Endothelial cell of umbilical vein (primary cell): ENCODE measurements at regions not wholly inside any gene's neighbourhood (a gene's known extent, or its start where the extent isn't known, plus 50 kb on each side); places are given as distances from the start of the nearest gene placed in this dataset.

Source experiments
- BruUV-seq: library from RNA; stranded (reverse); fragments of 400-500 nt; replicated peaks from 2 replicates; lab custom pipeline; 2021; lab: Mats Ljungman, UMichigan
- CTCF ChIA-PET: fragments of 300-600, 350-600 bp; sonication (Branson Sonifier 250); formaldehyde crosslinking; loops from one replicate; lab custom pipeline; 2021; ENCODE audit warnings: antibody characterized with exemption, inconsistent platforms; lab: Charles Lee
- POLR2A ChIA-PET: fragments of 300-600, 350-600 bp; sonication (Branson Sonifier 250); formaldehyde crosslinking; loops from one replicate; lab custom pipeline; 2021; ENCODE audit warnings: antibody characterized with exemption, inconsistent platforms; lab: Charles Lee
- DNase-seq: peaks from one replicate; pipeline ENCODE4 v3.0.0-alpha.2; 2011; ENCODE audit warnings: low read depth, low spot score
- FAIRE-seq: peaks from 2 replicates; lab custom pipeline; 2011; peaks lifted over from hg19 to GRCh38; lab: Jason Lieb, UNC
- H2AFZ ChIP-seq: 2 replicates; pipeline ENCODE4 v1.6.0; 2012; ENCODE audit warnings: low read depth, low read length, control low read depth, inconsistent platforms
- H3K27ac ChIP-seq: 2 replicates; pipeline ENCODE4 v1.5.1; 2011; ENCODE audit warnings: low read depth, mild to moderate bottlenecking, control low read depth, low read length, moderate library complexity; ENCODE audit not compliant: insufficient read depth
- H3K27me3 ChIP-seq, 2 experiments: 2 replicates each; pipeline versions ENCODE4 v1.6.0 to v1.6.1; 2011; ENCODE audit warnings: low read length in 2 of 2, mixed read lengths in 1 of 2; ENCODE audit not compliant: control insufficient read depth in 2 of 2, insufficient read depth in 2 of 2
- H3K36me3 ChIP-seq, 2 experiments: 2 replicates in 1 of 2; 3 replicates in 1 of 2; pipeline ENCODE4 v1.5.1; 2011; ENCODE audit warnings: low read length in 2 of 2, mild to moderate bottlenecking in 1 of 2, moderate library complexity in 1 of 2; ENCODE audit not compliant: control insufficient read depth in 2 of 2, insufficient read depth in 2 of 2; ENCODE audit errors: extremely low read depth in 1 of 2
- H3K4me1 ChIP-seq: 3 replicates; pipeline ENCODE4 v1.5.1; 2011; ENCODE audit warnings: mild to moderate bottlenecking, low read length; ENCODE audit not compliant: control insufficient read depth, insufficient read depth; ENCODE audit errors: extremely low read depth
- H3K4me2 ChIP-seq: 2 replicates; pipeline ENCODE4 v1.6.1; 2011; ENCODE audit warnings: low read length, control low read depth, mixed read lengths; ENCODE audit not compliant: insufficient read depth
- H3K4me3 ChIP-seq, 3 experiments: fragments of 200-600 bp in 1 of 3; sonication (generic), shearing (Covaris generic) in 1 of 3; replicated peaks in 1 of 3; 2 replicates each; pipeline ENCODE4 v1.5.1; 2011 to 2016; ENCODE audit warnings: control low read depth in 3 of 3, low read length in 3 of 3, mild to moderate bottlenecking in 2 of 3, inconsistent platforms in 1 of 3, low read depth in 1 of 3, moderate library complexity in 1 of 3; ENCODE audit not compliant: insufficient read depth in 1 of 3
- H3K79me2 ChIP-seq: 2 replicates; pipeline ENCODE4 v1.6.0; 2012; ENCODE audit warnings: low read length, inconsistent platforms; ENCODE audit not compliant: control insufficient read depth, insufficient read depth
- H3K9ac ChIP-seq: replicated peaks from 2 replicates; pipeline ENCODE3; 2011; ENCODE audit warnings: low read length, control low read depth; ENCODE audit not compliant: insufficient read depth; ENCODE audit errors: extremely low read depth
- H3K9me1 ChIP-seq: replicated peaks from 3 replicates; pipeline ENCODE4 v1.6.0; 2011; ENCODE audit warnings: mild to moderate bottlenecking, low read length; ENCODE audit not compliant: control insufficient read depth, insufficient read depth; ENCODE audit errors: extremely low read depth
- H3K9me3 ChIP-seq: replicated peaks from 2 replicates; pipeline ENCODE4 v1.5.1; 2012; ENCODE audit warnings: low read length, inconsistent platforms; ENCODE audit not compliant: control insufficient read depth, insufficient read depth
- H4K20me1 ChIP-seq: replicated peaks from 2 replicates; pipeline ENCODE3; 2011; ENCODE audit warnings: mild to moderate bottlenecking, low read length; ENCODE audit not compliant: control insufficient read depth, insufficient read depth; ENCODE audit errors: extremely low read depth
- EZH2 ChIP-seq: IDR thresholded peaks from 2 replicates; pipeline ENCODE4 v1.6.1; 2012; ENCODE audit warnings: borderline replicate concordance, low read depth, mild to moderate bottlenecking, moderate library complexity, low read length, inconsistent platforms; ENCODE audit not compliant: severe bottlenecking
- FOS ChIP-seq: IDR thresholded peaks from 2 replicates; pipeline ENCODE4 v1.6.1; 2011; ENCODE audit warnings: mild to moderate bottlenecking, low read length, moderate library complexity, borderline replicate concordance; ENCODE audit not compliant: insufficient read depth
- GATA2 ChIP-seq: IDR thresholded peaks from 2 replicates; pipeline ENCODE4 v1.7.0; 2011; ENCODE audit warnings: low read depth, mild to moderate bottlenecking, moderate library complexity, mixed read lengths, low read length; ENCODE audit not compliant: insufficient read length, insufficient read depth
- JUN ChIP-seq: IDR thresholded peaks from 2 replicates; pipeline ENCODE4 v1.6.1; 2011; ENCODE audit warnings: borderline replicate concordance, low read depth; ENCODE audit not compliant: insufficient read length, insufficient read depth
- MYC ChIP-seq: IDR thresholded peaks from one replicate; pipeline ENCODE4 v1.6.1; 2011; ENCODE audit warnings: mild to moderate bottlenecking, low read depth, low read length
- POLR2A ChIP-seq: IDR thresholded peaks from 2 replicates; pipeline ENCODE4 v1.6.1; 2012; ENCODE audit warnings: low read depth, mild to moderate bottlenecking, control low read depth, low read length
- POLR2AphosphoS5 ChIP-seq: IDR thresholded peaks from 2 replicates; pipeline ENCODE4 v1.6.1; 2012; ENCODE audit warnings: low read depth, mild to moderate bottlenecking, control low read depth, low read length, moderate library complexity; ENCODE audit not compliant: insufficient read depth
- dilution Hi-C: fragments of 300-500 bp; cut with MboI; formaldehyde crosslinking; loops from one replicate; pipeline ENCODE4 v1.15.0; 2019; ENCODE audit warnings: low sequenced_read_pairs; ENCODE audit not compliant: extremely low pct_ligation_motif_present
- intact Hi-C: fragments of 100-400 bp; cut with micrococcal nuclease; formaldehyde crosslinking; loops from one replicate; pipeline ENCODE4 v1.10.0; 2022
- TF ChIP-seq, protein P1 (sequence below), 2 donors: IDR thresholded peaks; 1 replicate in 1 of 2; 2 replicates in 1 of 2; pipeline ENCODE4 v1.5.1; 2011; ENCODE audit warnings: low read length in 2 of 2, mild to moderate bottlenecking in 2 of 2, moderate library complexity in 2 of 2, control low read depth in 1 of 2, inconsistent platforms in 1 of 2, low read depth in 1 of 2; ENCODE audit not compliant: insufficient read depth in 1 of 2; ENCODE audit errors: extremely low read depth in 1 of 2
- TF ChIP-seq, protein P2 (sequence below): IDR thresholded peaks from 2 replicates; pipeline ENCODE4 v1.6.1; 2011; ENCODE audit not compliant: insufficient read depth, insufficient read length

DNA sequence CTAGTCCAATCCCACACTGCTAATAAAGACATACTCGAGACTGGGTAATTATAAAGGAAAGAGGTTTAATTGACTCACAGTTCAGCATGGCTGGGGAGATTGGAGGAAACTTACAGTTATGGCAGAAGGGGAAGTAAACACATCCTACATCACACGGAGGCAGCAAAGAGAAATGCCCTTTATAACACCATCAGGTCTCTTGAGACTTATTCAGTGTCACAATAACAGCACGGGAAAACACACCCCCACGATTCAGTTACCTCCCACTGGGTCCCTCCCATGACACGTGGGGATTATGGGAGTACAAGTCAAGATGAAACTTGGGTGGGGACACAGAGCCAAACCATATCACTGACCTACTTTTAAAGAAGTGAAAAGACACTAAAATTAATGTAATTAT lies 1130.4 kb upstream of the SLC10A2 start:
- dilution Hi-C loops = no loop called here
- H3K4me3 ChIP-seq = no peak overlapping the region
- H3K27ac ChIP-seq = no peak overlapping the region
- no peak overlapping the region for H2AFZ ChIP-seq
- BruUV-seq = no TSS peak
- H3K9me1 ChIP-seq = no peaks in the 10 kb centered on the region
- no peak for DNase-seq
- ChIA-PET CTCF (interaction anchor here (0.6 kb wide), 1 partner anchor 565 kb away, joined by 3 read pairs; no protein-coding TSS in a partner anchor), POLR2A (no interaction called here)
- no peaks in the 10 kb centered on the region for H3K79me2 ChIP-seq
- no peaks in the 10 kb centered on the region for H4K20me1 ChIP-seq
- H3K9ac ChIP-seq = no peak overlapping the region
- no peaks in the 10 kb centered on the region for H3K9me3 ChIP-seq
- no peak for TF ChIP-seq MYC
- no peak for TF ChIP-seq POLR2AphosphoS5
- TF ChIP-seq EZH2 = no peak
- TF ChIP-seq, protein P1, sequence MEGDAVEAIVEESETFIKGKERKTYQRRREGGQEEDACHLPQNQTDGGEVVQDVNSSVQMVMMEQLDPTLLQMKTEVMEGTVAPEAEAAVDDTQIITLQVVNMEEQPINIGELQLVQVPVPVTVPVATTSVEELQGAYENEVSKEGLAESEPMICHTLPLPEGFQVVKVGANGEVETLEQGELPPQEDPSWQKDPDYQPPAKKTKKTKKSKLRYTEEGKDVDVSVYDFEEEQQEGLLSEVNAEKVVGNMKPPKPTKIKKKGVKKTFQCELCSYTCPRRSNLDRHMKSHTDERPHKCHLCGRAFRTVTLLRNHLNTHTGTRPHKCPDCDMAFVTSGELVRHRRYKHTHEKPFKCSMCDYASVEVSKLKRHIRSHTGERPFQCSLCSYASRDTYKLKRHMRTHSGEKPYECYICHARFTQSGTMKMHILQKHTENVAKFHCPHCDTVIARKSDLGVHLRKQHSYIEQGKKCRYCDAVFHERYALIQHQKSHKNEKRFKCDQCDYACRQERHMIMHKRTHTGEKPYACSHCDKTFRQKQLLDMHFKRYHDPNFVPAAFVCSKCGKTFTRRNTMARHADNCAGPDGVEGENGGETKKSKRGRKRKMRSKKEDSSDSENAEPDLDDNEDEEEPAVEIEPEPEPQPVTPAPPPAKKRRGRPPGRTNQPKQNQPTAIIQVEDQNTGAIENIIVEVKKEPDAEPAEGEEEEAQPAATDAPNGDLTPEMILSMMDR (IDR thresholded peaks at IDR 0.05; ENCODE audit: extremely low read depth in 1 of 2, insufficient read depth in 1 of 2, low read depth in 1 of 2, low read length in 2 of 2) = no peak
- TF ChIP-seq GATA2 = no peak
- no peak for TF ChIP-seq FOS
- TF ChIP-seq, protein P2, sequence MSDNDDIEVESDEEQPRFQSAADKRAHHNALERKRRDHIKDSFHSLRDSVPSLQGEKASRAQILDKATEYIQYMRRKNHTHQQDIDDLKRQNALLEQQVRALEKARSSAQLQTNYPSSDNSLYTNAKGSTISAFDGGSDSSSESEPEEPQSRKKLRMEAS = no peak
- TF ChIP-seq JUN = no peak
- TF ChIP-seq POLR2A = no peak
- no peak overlapping the region for H3K4me2 ChIP-seq
- H3K27me3 ChIP-seq = no peaks in the 10 kb centered on the region
- no peak for FAIRE-seq
- H3K4me1 ChIP-seq = no peaks in the 10 kb centered on the region
- no peaks in the 10 kb centered on the region for H3K36me3 ChIP-seq
- intact Hi-C loops = no loop called here
